Psoas muscle (tissue), 7 donors: ENCODE measurements at regions not wholly inside any gene's neighbourhood (a gene's known extent, or its start where the extent isn't known, plus 50 kb on each side); places are given as distances from the start of the nearest gene placed in this dataset.

Experiments used
- ATAC-seq, 4 donors: fragments of 200-7000 bp; cut with Tn5 transposase; one replicate each; pipeline ENCODE4 v1.9.1; 2020; ENCODE audit warnings: moderate library complexity in 3 of 4, mild to moderate bottlenecking in 2 of 4
- DNase-seq, 2 donors: peaks; one replicate each; pipeline ENCODE4 v3.0.0-alpha.2; 2020
- H3K27ac ChIP-seq: fragments of 200-600 bp; one replicate; pipeline ENCODE4 v1.8.0; 2022
- H3K27me3 ChIP-seq, 3 donors: fragments of 200-600 bp in 1 of 3; one replicate each; pipeline versions ENCODE4 v1.6.1 to v1.8.0; 2013 to 2022; ENCODE audit warnings: low read length in 2 of 3, mild to moderate bottlenecking in 2 of 3, moderate library complexity in 1 of 3; ENCODE audit not compliant: insufficient read depth in 3 of 3
- H3K36me3 ChIP-seq, 2 donors: fragments of 200-600 bp in 1 of 2; one replicate each; pipeline versions ENCODE4 v1.6.1 to v1.8.0; 2013 to 2022; ENCODE audit warnings: low read depth in 1 of 2, mild to moderate bottlenecking in 1 of 2, moderate library complexity in 1 of 2; ENCODE audit not compliant: insufficient read depth in 1 of 2
- H3K4me1 ChIP-seq: fragments of 200-600 bp; one replicate; pipeline ENCODE4 v1.8.0; 2022
- H3K4me3 ChIP-seq: fragments of 200-600 bp; one replicate; pipeline ENCODE4 v1.8.0; 2022; ENCODE audit warnings: mild to moderate bottlenecking
- H3K9me3 ChIP-seq: fragments of 200-600 bp; one replicate; pipeline ENCODE4 v1.8.0; 2022
- CTCF ChIP-seq: fragments of 200-600 bp; IDR thresholded peaks from one replicate; pipeline ENCODE4 v1.8.0; 2022; ENCODE audit warnings: antibody characterized with exemption
- WGBS, 3 donors: extraction: QIAGEN DNeasy Blood & Tissue Kit; methylation state at CpG; one replicate each; pipeline versions ENCODE4 v1.1.6 to v1.1.7; 2013; 5-methylcytosine and 5-hydroxymethylcytosine counted together
- intact Hi-C, 2 donors: fragments of 100-400 bp; cut with DNase I; formaldehyde crosslinking; loops; one replicate each; pipeline versions ENCODE4 v1.11.0 to v1.14.2; 2022
- donor health status: healthy with polysubstance abuse.
- donor health status: DM: no; HTN: no; CAD: no; lungs with moderate emphysema.
- donor health status: Bipolar disorder and iron deficiency.
- donor health status: healthy.
- donor health status: DM: yes; HTN: yes; CAD: no.
- donor health status: DM: no; HTN: no; CAD: no.
- donor health status: DM: yes; HTN: yes; CAD: no.

- TF ChIP-seq CTCF: no peak
- no peak overlapping the region for H3K4me3 ChIP-seq
- H3K27ac ChIP-seq: no peak overlapping the region
- WGBS, 3 donors: 42 to 58% (median 44%) methylated on average over 5 of the region's 5 CpGs
- no peaks in the 10 kb centered on the region for H3K36me3 ChIP-seq
- intact Hi-C loops: no loop called here
- ATAC-seq (no peak), DNase-seq (no peak)
- no peaks in the 10 kb centered on the region for H3K4me1 ChIP-seq
- no peaks in the 10 kb centered on the region for H3K9me3 ChIP-seq
- H3K27me3 ChIP-seq: no peaks in the 10 kb centered on the region
Measured at GRCh38 chr7:156400046-156400445, 240.5 kb upstream of the RNF32 start.

- Histone ChIP-seq H3K4me1 (no peaks in the 10 kb centered on the region), H3K36me3 (no peaks in the 10 kb centered on the region), H3K27me3 (no peaks in the 10 kb centered on the region), H3K4me3 (no peak overlapping the region), H3K9me3 (no peaks in the 10 kb centered on the region), H3K27ac (no peak overlapping the region)
- DNase-seq: no peak
- 74 to 78% (median 77%) methylated on average over 19 of the region's 19 CpGs for WGBS, 3 donors
- intact Hi-C loops: no loop called here
- TF ChIP-seq CTCF: no peak
- no peak for ATAC-seq
Measured at GRCh38 chr7:156397249-156397648, 243.3 kb upstream of the RNF32 start.

- H3K36me3 ChIP-seq: no peaks in the 10 kb centered on the region
- no peaks in the 10 kb centered on the region for H3K4me1 ChIP-seq
- ATAC-seq: no peak
- H3K27me3 ChIP-seq: no peaks in the 10 kb centered on the region
- DNase-seq: no peak
- H3K27ac ChIP-seq: no peak overlapping the region
- intact Hi-C loops: no loop called here
- H3K4me3 ChIP-seq: no peak overlapping the region
- no peaks in the 10 kb centered on the region for H3K9me3 ChIP-seq
- TF ChIP-seq CTCF: no peak
- WGBS, 3 donors: 86 to 88% (median 86%) methylated on average over 24 of the region's 24 CpGs
Measured at GRCh38 chr7:156389116-156389692, 251.4 kb upstream of the RNF32 start.

- intact Hi-C loops: no loop called here
- no peaks in the 10 kb centered on the region for H3K27me3 ChIP-seq
- DNase-seq (no peak), ATAC-seq (no peak)
- no peaks in the 10 kb centered on the region for H3K9me3 ChIP-seq
- no peak for TF ChIP-seq CTCF
- WGBS, 3 donors: 10 to 21% (median 12%) methylated on average over 6 of the region's 6 CpGs
- H3K36me3 ChIP-seq: no peaks in the 10 kb centered on the region
- no peaks in the 10 kb centered on the region for H3K4me1 ChIP-seq
- H3K4me3 ChIP-seq: no peak overlapping the region
- H3K27ac ChIP-seq: no peak overlapping the region
Measured at GRCh38 chr7:156386097-156386496, 254.5 kb upstream of the RNF32 start.

GRCh38 chr7:156384706-156385105 is 255.9 kb upstream of the RNF32 start:
- H3K4me3 ChIP-seq: no peak overlapping the region

More at GRCh38 chr7:156384706-156385105, 255.9 kb upstream of the RNF32 start:
- Histone ChIP-seq H3K9me3 (no peaks in the 10 kb centered on the region), H3K36me3 (no peaks in the 10 kb centered on the region), H3K27me3 (no peaks in the 10 kb centered on the region), H3K27ac (no peak overlapping the region), H3K4me1 (no peaks in the 10 kb centered on the region)
- intact Hi-C loops: no loop called here
- no peak for DNase-seq
- 88 to 90% (median 88%) methylated on average over 14 of the region's 14 CpGs for WGBS, 3 donors
- ATAC-seq: no peak
- no peak for TF ChIP-seq CTCF
